OCI-LY3 (cell line): ENCODE measurements at regions not wholly inside any gene's neighbourhood (a gene's known extent, or its start where the extent isn't known, plus 50 kb on each side); places are given as distances from the start of the nearest gene placed in this dataset.

Source experiments
- H2AFZ ChIP-seq: fragments of 200-600, 300-600 bp; shearing (Covaris generic); 2 replicates; pipeline ENCODE4 v1.6.0; 2014; ENCODE audit warnings: antibody characterized with exemption, low read depth, low read length
- H3K27ac ChIP-seq: fragments of 200-600, 300-600 bp; sonication (generic); 2 replicates; pipeline ENCODE4 v1.5.1; 2014; ENCODE audit warnings: mild to moderate bottlenecking, low read length, moderate library complexity, mixed read lengths
- H3K27me3 ChIP-seq: fragments of 200-600, 300-600 bp; sonication (generic); 2 replicates; pipeline ENCODE4 v1.6.1; 2014; ENCODE audit warnings: low read depth, low read length, mixed read lengths
- H3K36me3 ChIP-seq: fragments of 200-600, 300-600 bp; sonication (generic); replicated peaks from 2 replicates; pipeline ENCODE3; 2014; ENCODE audit warnings: low read depth, low read length, mixed read lengths
- H3K4me1 ChIP-seq: fragments of 300-600, 200-600 bp; sonication (generic); 2 replicates; pipeline ENCODE4 v1.6.1; 2014; ENCODE audit warnings: low read length, mixed read lengths
- H3K4me2 ChIP-seq: fragments of 200-600, 300-600 bp; sonication (generic); 2 replicates; pipeline ENCODE4 v1.6.1; 2014; ENCODE audit warnings: low read length, mixed read lengths
- H3K4me3 ChIP-seq: fragments of 300-600, 200-600 bp; sonication (generic); 2 replicates; pipeline ENCODE4 v1.5.1; 2014; ENCODE audit warnings: antibody characterized with exemption, mild to moderate bottlenecking, low read length, moderate library complexity
- H3K79me2 ChIP-seq: fragments of 300-600, 200-600 bp; shearing (Covaris generic); 2 replicates; pipeline ENCODE4 v1.6.1; 2014; ENCODE audit warnings: mild to moderate bottlenecking, low read length, mixed read lengths
- H3K9ac ChIP-seq: fragments of 300-600, 200-600 bp; shearing (Covaris generic); 2 replicates; pipeline ENCODE4 v1.6.0; 2014; ENCODE audit warnings: mild to moderate bottlenecking, low read length, moderate library complexity
- H3K9me3 ChIP-seq: fragments of 200-600, 300-600 bp; shearing (Covaris generic); 2 replicates; pipeline ENCODE4 v1.6.1; 2014; ENCODE audit warnings: low read length, mixed read lengths; ENCODE audit not compliant: insufficient read depth
- H4K20me1 ChIP-seq: fragments of 200-600, 300-600 bp; sonication (generic); 2 replicates; pipeline ENCODE4 v1.6.1; 2016; ENCODE audit warnings: low read length, mixed read lengths; ENCODE audit not compliant: insufficient read depth
- EZH2phosphoT487 ChIP-seq: fragments of 200-600 bp; shearing (Covaris generic); IDR thresholded peaks from 2 replicates; pipeline ENCODE4 v1.6.1; 2018; ENCODE audit warnings: antibody characterized with exemption, mixed run types, low read depth
- TF ChIP-seq, protein P1 (sequence below): fragments of 200-600, 300-600 bp; sonication (generic); IDR thresholded peaks from 2 replicates; pipeline ENCODE4 v1.5.1; 2014; ENCODE audit warnings: antibody characterized with exemption, low read length, low read depth

DNA sequence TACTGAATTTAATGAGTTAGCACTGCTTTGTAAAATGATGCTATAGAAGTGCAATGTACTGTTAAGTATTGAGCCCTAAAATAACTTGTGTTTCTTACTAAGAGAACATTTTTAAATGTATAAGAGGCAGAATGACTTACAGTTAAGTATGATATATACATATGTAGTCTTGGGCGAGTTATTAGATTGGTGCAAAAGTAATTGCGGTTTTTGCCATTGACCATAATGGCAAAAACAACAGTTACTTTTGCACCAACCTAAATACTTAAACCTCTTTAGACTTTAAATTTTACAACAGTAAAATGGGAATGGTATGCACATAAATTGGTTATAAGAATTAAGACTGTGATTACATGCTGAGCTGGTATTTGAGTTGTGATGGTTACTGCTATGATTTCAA lies 79.8 kb downstream of the CNTN3 start:
- Histone ChIP-seq H2AFZ (no peak overlapping the region), H3K9ac (no peak overlapping the region), H3K27me3 (no peaks in the 10 kb centered on the region), H3K4me2 (no peak overlapping the region), H3K27ac (no peak overlapping the region), H4K20me1 (no peaks in the 10 kb centered on the region), H3K9me3 (no peaks in the 10 kb centered on the region), H3K79me2 (no peaks in the 10 kb centered on the region), H3K4me3 (no peak overlapping the region), H3K36me3 (no peaks in the 10 kb centered on the region), H3K4me1 (peaks cover 13% of the 10 kb centered on the region; the same call in 1 of the 2 replicates)
- TF ChIP-seq EZH2phosphoT487, result no peak
- TF ChIP-seq, protein P1, sequence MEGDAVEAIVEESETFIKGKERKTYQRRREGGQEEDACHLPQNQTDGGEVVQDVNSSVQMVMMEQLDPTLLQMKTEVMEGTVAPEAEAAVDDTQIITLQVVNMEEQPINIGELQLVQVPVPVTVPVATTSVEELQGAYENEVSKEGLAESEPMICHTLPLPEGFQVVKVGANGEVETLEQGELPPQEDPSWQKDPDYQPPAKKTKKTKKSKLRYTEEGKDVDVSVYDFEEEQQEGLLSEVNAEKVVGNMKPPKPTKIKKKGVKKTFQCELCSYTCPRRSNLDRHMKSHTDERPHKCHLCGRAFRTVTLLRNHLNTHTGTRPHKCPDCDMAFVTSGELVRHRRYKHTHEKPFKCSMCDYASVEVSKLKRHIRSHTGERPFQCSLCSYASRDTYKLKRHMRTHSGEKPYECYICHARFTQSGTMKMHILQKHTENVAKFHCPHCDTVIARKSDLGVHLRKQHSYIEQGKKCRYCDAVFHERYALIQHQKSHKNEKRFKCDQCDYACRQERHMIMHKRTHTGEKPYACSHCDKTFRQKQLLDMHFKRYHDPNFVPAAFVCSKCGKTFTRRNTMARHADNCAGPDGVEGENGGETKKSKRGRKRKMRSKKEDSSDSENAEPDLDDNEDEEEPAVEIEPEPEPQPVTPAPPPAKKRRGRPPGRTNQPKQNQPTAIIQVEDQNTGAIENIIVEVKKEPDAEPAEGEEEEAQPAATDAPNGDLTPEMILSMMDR, result no peak

DNA sequence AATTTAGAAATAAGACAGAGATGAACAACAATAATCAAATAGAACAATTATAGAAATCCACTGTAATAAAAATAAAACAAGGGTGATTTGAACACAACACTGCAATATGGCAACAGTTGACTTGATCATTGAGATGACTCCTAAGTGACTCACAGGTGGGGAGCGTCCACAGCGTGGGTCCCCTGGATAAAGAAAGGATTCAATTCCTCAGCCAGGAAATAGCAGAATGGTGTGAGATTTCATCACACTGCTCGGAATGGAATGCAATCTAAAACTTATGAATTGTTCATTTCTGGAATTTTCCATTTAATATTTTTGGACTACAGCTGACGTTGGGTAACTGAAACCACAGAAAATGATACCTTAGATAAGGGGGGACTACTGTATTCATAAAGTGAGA lies 82.0 kb downstream of the CNTN3 start:
- no peak for TF ChIP-seq EZH2phosphoT487
- TF ChIP-seq, protein P1, result no peak
- Histone ChIP-seq H3K9me3 (no peaks in the 10 kb centered on the region), H3K36me3 (no peaks in the 10 kb centered on the region), H3K4me1 (peaks cover 13% of the 10 kb centered on the region; the same call in 1 of the 2 replicates), H3K79me2 (no peaks in the 10 kb centered on the region), H2AFZ (no peak overlapping the region), H3K4me2 (no peak overlapping the region), H3K9ac (no peak overlapping the region), H4K20me1 (no peaks in the 10 kb centered on the region), H3K27ac (no peak overlapping the region), H3K4me3 (no peak overlapping the region), H3K27me3 (no peaks in the 10 kb centered on the region)

DNA sequence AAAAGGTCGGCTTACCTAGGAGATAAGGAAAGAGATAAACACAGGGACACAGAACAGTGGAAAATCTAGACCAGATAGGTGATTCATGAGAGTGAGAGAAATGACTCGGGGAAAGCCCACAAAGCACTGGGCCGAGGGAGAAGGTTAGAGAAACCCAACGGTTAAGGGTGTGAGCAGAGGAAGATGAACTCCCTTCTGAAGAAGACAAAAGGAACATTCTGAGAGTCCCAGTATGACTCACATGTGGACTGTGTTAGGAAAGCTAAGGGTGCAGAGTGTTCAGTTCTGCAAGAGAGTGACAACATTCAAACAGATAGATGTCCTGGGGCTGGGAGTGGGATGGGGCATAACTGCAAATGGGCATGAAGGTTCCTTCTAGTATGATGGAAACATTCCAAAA lies 83.0 kb downstream of the CNTN3 start:
- Histone ChIP-seq H3K4me3 (no peak overlapping the region), H4K20me1 (no peaks in the 10 kb centered on the region), H3K4me1 (peaks cover 5% of the 10 kb centered on the region; the same call in 1 of the 2 replicates), H3K79me2 (no peaks in the 10 kb centered on the region), H3K9me3 (no peaks in the 10 kb centered on the region), H3K9ac (no peak overlapping the region), H2AFZ (no peak overlapping the region), H3K36me3 (no peaks in the 10 kb centered on the region), H3K27ac (no peak overlapping the region), H3K4me2 (no peak overlapping the region; the same call in 1 of the 2 replicates), H3K27me3 (no peaks in the 10 kb centered on the region)
- TF ChIP-seq, protein P1, result no peak
- TF ChIP-seq EZH2phosphoT487, result no peak

DNA sequence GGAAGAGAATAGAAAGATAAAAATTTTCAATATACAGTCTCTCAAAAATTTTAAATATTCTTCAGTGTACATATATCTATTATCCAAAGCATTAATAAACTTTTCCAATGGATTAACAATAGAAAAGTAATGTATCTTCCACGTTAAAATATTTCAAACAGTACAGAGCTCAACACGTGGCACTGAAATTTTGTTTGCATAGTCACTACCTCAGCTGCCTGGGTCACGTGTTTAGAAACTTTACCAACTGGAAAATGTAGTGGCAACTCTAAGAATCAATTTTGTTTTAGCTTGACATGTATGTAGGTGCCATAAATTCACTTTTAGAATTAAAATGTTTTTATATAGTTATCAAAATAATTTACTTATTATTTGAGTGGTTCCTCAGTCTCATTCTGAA lies 85.3 kb downstream of the CNTN3 start:
- no peak overlapping the region for H3K27ac ChIP-seq
- H3K79me2 ChIP-seq, result no peaks in the 10 kb centered on the region
- no peaks in the 10 kb centered on the region for H3K27me3 ChIP-seq
- H3K4me2 ChIP-seq, result no peak overlapping the region
- H3K36me3 ChIP-seq, result no peaks in the 10 kb centered on the region
- no peak overlapping the region for H3K4me3 ChIP-seq
- no peak for TF ChIP-seq EZH2phosphoT487
- TF ChIP-seq, protein P1, result no peak
- H4K20me1 ChIP-seq, result no peaks in the 10 kb centered on the region
- no peak overlapping the region for H2AFZ ChIP-seq
- H3K9me3 ChIP-seq, result no peaks in the 10 kb centered on the region
- no peak overlapping the region for H3K9ac ChIP-seq
- no peaks in the 10 kb centered on the region for H3K4me1 ChIP-seq
